ENCODE measurements at regions not wholly inside any gene's neighbourhood (a gene's known extent, or its start where the extent isn't known, plus 50 kb on each side); places are given as distances from the start of the nearest gene placed in this dataset.

DNA sequence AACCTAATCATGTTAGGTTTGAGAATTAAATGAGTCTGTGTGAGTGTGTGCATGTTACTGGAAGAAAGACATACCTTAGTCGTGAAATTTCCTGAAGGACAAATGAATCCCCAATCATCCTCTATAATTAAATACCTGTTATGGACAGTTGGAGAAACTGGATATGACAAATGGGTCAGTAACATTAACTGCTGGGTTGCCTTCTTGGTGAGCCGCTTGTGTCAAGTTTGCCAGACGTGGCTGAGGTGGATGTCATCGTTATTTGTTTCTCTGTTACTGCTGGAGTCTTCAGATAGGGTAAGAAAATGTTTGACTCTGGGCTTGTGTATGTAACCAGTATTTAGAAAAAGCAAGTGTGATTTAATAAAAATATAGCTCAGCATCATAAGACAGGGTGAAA, 131.6 kb downstream of the CAND1 start:
- Histone ChIP-seq H3K36me3 (ENCODE audit: control insufficient read depth, insufficient read depth, low read length) (no peaks in the 10 kb centered on the region), H3K27ac (ENCODE audit: low read length) (no peak overlapping the region), H3K9me3 (replicated peaks; ENCODE audit: control insufficient read depth, low read depth, low read length) (peaks cover 5% of the 10 kb centered on the region), H3K4me3 (ENCODE audit: low read length) (no peak overlapping the region), H3K4me1 (ENCODE audit: control insufficient read depth, insufficient read depth, low read length) (peaks cover 2% of the 10 kb centered on the region), H3K27me3 (ENCODE audit: control insufficient read depth, insufficient read depth, low read length) (no peaks in the 10 kb centered on the region)
- no CpG with 5 or more reads among the region's 4 CpGs for WGBS (ENCODE audit: insufficient coverage)
- no peak for DNase-seq

- Histone ChIP-seq H3K27ac (ENCODE audit: low read length) (peak overlapping the region; percentile 44), H3K27me3 (ENCODE audit: control insufficient read depth, insufficient read depth, low read length) (no peaks in the 10 kb centered on the region), H3K4me1 (ENCODE audit: control insufficient read depth, insufficient read depth, low read length) (peaks cover 14% of the 10 kb centered on the region), H3K9me3 (replicated peaks; ENCODE audit: control insufficient read depth, low read depth, low read length) (no peaks in the 10 kb centered on the region), H3K36me3 (ENCODE audit: control insufficient read depth, insufficient read depth, low read length) (no peaks in the 10 kb centered on the region), H3K4me3 (ENCODE audit: low read length) (no peak overlapping the region)
- WGBS (ENCODE audit: insufficient coverage) = 59% methylated on average over 2 of the region's 2 CpGs
- no peak for DNase-seq
These were observed 141.1 kb downstream of the CAND1 start for GRCh38 chr12:67410246-67410645.

DNA sequence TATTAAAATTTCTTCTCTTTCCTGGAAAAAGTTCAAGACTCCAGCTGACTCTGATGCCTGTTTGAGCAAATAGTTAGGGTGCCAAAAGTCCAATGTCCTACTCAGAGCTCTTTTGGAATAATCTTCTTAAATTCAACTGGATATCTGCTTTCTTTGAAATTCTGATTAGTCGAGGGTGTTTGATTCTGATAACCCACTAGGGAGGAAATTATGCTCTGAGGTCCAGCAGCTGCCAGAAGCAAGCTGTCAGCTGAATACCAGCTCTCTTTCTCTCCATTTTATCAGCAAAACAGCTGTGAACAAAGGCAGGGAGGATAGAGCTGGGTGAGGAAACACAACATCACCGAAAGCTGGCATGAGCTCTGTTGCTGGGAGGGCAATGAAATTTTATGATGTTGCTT, 141.5 kb downstream of the CAND1 start:
- peak; percentile 70 for DNase-seq
- no CpG with 5 or more reads among the region's 2 CpGs for WGBS (ENCODE audit: insufficient coverage)
- no peaks in the 10 kb centered on the region for H3K27me3 ChIP-seq (ENCODE audit: control insufficient read depth, insufficient read depth, low read length)
- no peak overlapping the region for H3K27ac ChIP-seq (ENCODE audit: low read length)
- no peak overlapping the region for H3K4me3 ChIP-seq (ENCODE audit: low read length)
- H3K4me1 ChIP-seq (ENCODE audit: control insufficient read depth, insufficient read depth, low read length) = peaks cover 14% of the 10 kb centered on the region
- H3K36me3 ChIP-seq (ENCODE audit: control insufficient read depth, insufficient read depth, low read length) = no peaks in the 10 kb centered on the region
- H3K9me3 ChIP-seq (replicated peaks; ENCODE audit: control insufficient read depth, low read depth, low read length) = no peaks in the 10 kb centered on the region

- H3K4me3 ChIP-seq (ENCODE audit: low read length) = no peak overlapping the region
- H3K9me3 ChIP-seq (replicated peaks; ENCODE audit: control insufficient read depth, low read depth, low read length) = no peaks in the 10 kb centered on the region
- no peaks in the 10 kb centered on the region for H3K27me3 ChIP-seq (ENCODE audit: control insufficient read depth, insufficient read depth, low read length)
- DNase-seq = no peak
- no CpG with 5 or more reads among the region's 2 CpGs for WGBS (ENCODE audit: insufficient coverage)
- no peaks in the 10 kb centered on the region for H3K36me3 ChIP-seq (ENCODE audit: control insufficient read depth, insufficient read depth, low read length)
- peaks cover 14% of the 10 kb centered on the region for H3K4me1 ChIP-seq (ENCODE audit: control insufficient read depth, insufficient read depth, low read length)
- no peak overlapping the region for H3K27ac ChIP-seq (ENCODE audit: low read length)
These were observed 142.4 kb downstream of the CAND1 start for GRCh38 chr12:67411562-67411961.

GRCh38 chr12:67413577-67413976, 144.4 kb downstream of the CAND1 start:
- no peaks in the 10 kb centered on the region for H3K27me3 ChIP-seq (ENCODE audit: control insufficient read depth, insufficient read depth, low read length)
- no peak for DNase-seq
- H3K9me3 ChIP-seq (replicated peaks; ENCODE audit: control insufficient read depth, low read depth, low read length) = no peaks in the 10 kb centered on the region
- no peaks in the 10 kb centered on the region for H3K36me3 ChIP-seq (ENCODE audit: control insufficient read depth, insufficient read depth, low read length)
- 52% methylated on average over 4 of the region's 4 CpGs for WGBS (ENCODE audit: insufficient coverage)
- H3K4me3 ChIP-seq (ENCODE audit: low read length) = no peak overlapping the region
- H3K4me1 ChIP-seq (ENCODE audit: control insufficient read depth, insufficient read depth, low read length) = peaks cover 14% of the 10 kb centered on the region
- H3K27ac ChIP-seq (ENCODE audit: low read length) = no peak overlapping the region

- Histone ChIP-seq H3K4me1 (ENCODE audit: control insufficient read depth, insufficient read depth, low read length) (peaks cover 14% of the 10 kb centered on the region), H3K27ac (ENCODE audit: low read length) (no peak overlapping the region), H3K36me3 (ENCODE audit: control insufficient read depth, insufficient read depth, low read length) (no peaks in the 10 kb centered on the region), H3K9me3 (replicated peaks; ENCODE audit: control insufficient read depth, low read depth, low read length) (no peaks in the 10 kb centered on the region), H3K27me3 (ENCODE audit: control insufficient read depth, insufficient read depth, low read length) (no peaks in the 10 kb centered on the region), H3K4me3 (ENCODE audit: low read length) (no peak overlapping the region)
- WGBS (ENCODE audit: insufficient coverage) = 69% methylated on average over 4 of the region's 6 CpGs
- peak; percentile 31 for DNase-seq
These were observed 145.0 kb downstream of the CAND1 start for GRCh38 chr12:67414011-67414715.

- Histone ChIP-seq H3K27ac (ENCODE audit: low read length) (no peak overlapping the region), H3K4me1 (ENCODE audit: control insufficient read depth, insufficient read depth, low read length) (peaks cover 14% of the 10 kb centered on the region), H3K36me3 (ENCODE audit: control insufficient read depth, insufficient read depth, low read length) (no peaks in the 10 kb centered on the region), H3K9me3 (replicated peaks; ENCODE audit: control insufficient read depth, low read depth, low read length) (no peaks in the 10 kb centered on the region), H3K4me3 (ENCODE audit: low read length) (no peak overlapping the region), H3K27me3 (ENCODE audit: control insufficient read depth, insufficient read depth, low read length) (no peaks in the 10 kb centered on the region)
- WGBS (ENCODE audit: insufficient coverage) = 56% methylated on average over 3 of the region's 4 CpGs
- peak; percentile 78 for DNase-seq
These were observed 146.3 kb downstream of the CAND1 start for GRCh38 chr12:67415473-67415872.

DNA sequence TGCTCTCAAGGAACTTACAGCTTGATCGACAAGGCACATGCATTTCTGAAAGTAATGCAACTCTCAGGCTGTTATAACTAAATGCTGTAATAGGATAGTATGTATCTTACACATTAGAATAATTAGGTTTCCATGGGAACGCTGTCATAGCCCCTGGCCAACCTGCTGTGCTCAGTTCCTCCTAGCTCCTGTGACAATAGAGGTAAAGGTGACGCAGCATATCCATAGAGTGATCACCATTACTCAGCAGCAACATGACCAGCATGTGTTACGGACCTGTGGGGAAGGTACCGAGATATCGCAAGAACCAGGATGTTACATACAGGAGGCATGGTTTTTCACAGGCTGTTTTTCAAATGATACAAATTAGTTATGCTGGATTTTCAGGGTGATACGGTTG, 150.7 kb downstream of the CAND1 start:
- Histone ChIP-seq H3K27ac (ENCODE audit: low read length) (no peak overlapping the region), H3K27me3 (ENCODE audit: control insufficient read depth, insufficient read depth, low read length) (no peaks in the 10 kb centered on the region), H3K4me3 (ENCODE audit: low read length) (no peak overlapping the region), H3K36me3 (ENCODE audit: control insufficient read depth, insufficient read depth, low read length) (no peaks in the 10 kb centered on the region), H3K9me3 (replicated peaks; ENCODE audit: control insufficient read depth, low read depth, low read length) (no peaks in the 10 kb centered on the region), H3K4me1 (ENCODE audit: control insufficient read depth, insufficient read depth, low read length) (no peaks in the 10 kb centered on the region)
- DNase-seq = no peak
- 89% methylated on average over 5 of the region's 7 CpGs for WGBS (ENCODE audit: insufficient coverage)

DNA sequence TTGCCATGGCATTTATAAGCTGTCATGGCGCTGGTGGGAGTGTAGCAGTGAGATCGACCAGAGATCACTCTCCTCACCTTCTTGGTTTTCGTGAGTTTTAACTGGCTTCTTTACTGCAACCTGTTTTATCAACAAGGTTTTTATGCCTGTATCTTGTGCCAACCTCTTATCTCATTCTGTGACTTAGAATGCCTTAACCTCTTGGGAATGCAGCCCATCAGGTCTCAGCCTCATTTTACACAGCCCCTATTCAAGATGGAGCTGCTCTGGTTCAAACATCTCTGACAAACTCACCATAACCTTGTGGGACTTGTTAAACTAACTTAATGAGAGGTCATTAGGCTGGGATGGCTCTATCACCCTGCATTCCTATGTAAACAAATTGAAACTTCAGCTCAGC, 151.3 kb downstream of the CAND1 start:
- WGBS (ENCODE audit: insufficient coverage) = 100% methylated on average over 1 of the region's 3 CpGs
- no peaks in the 10 kb centered on the region for H3K27me3 ChIP-seq (ENCODE audit: control insufficient read depth, insufficient read depth, low read length)
- H3K36me3 ChIP-seq (ENCODE audit: control insufficient read depth, insufficient read depth, low read length) = no peaks in the 10 kb centered on the region
- no peak overlapping the region for H3K27ac ChIP-seq (ENCODE audit: low read length)
- no peak for DNase-seq
- H3K9me3 ChIP-seq (replicated peaks; ENCODE audit: control insufficient read depth, low read depth, low read length) = no peaks in the 10 kb centered on the region
- no peaks in the 10 kb centered on the region for H3K4me1 ChIP-seq (ENCODE audit: control insufficient read depth, insufficient read depth, low read length)
- H3K4me3 ChIP-seq (ENCODE audit: low read length) = no peak overlapping the region

DNA sequence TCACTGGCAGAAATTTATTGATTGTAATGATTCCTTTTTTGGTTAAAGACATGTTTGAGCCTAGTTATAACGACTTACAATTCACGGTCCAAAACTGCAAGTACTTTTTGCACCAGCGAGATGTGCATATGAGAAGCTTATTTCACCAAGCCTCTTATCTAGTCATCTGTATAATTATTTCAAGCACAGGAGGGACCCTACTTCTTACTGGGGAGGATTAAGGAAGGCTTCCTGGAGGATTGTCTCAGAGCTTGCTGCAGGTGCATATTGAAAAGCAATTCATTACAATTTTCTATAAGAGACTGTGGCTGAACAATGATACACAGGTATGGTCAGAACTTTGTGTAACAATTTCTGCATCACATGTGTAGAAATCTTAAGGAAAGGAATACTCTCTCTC, 152.9 kb downstream of the CAND1 start:
- H3K4me3 ChIP-seq (ENCODE audit: low read length) = no peak overlapping the region
- H3K9me3 ChIP-seq (replicated peaks; ENCODE audit: control insufficient read depth, low read depth, low read length) = no peaks in the 10 kb centered on the region
- no CpG with 5 or more reads among the region's 3 CpGs for WGBS (ENCODE audit: insufficient coverage)
- H3K4me1 ChIP-seq (ENCODE audit: control insufficient read depth, insufficient read depth, low read length) = peaks cover 2% of the 10 kb centered on the region
- DNase-seq = no peak
- no peaks in the 10 kb centered on the region for H3K36me3 ChIP-seq (ENCODE audit: control insufficient read depth, insufficient read depth, low read length)
- H3K27me3 ChIP-seq (ENCODE audit: control insufficient read depth, insufficient read depth, low read length) = no peaks in the 10 kb centered on the region
- H3K27ac ChIP-seq (ENCODE audit: low read length) = no peak overlapping the region

GRCh38 chr12:67424784-67425183, 155.6 kb downstream of the CAND1 start:
- WGBS (ENCODE audit: insufficient coverage) = 100% methylated on average over 1 of the region's 1 CpG
- Histone ChIP-seq H3K27me3 (ENCODE audit: control insufficient read depth, insufficient read depth, low read length) (no peaks in the 10 kb centered on the region), H3K9me3 (replicated peaks; ENCODE audit: control insufficient read depth, low read depth, low read length) (no peaks in the 10 kb centered on the region), H3K36me3 (ENCODE audit: control insufficient read depth, insufficient read depth, low read length) (no peaks in the 10 kb centered on the region), H3K4me3 (ENCODE audit: low read length) (no peak overlapping the region), H3K4me1 (ENCODE audit: control insufficient read depth, insufficient read depth, low read length) (peaks cover 2% of the 10 kb centered on the region), H3K27ac (ENCODE audit: low read length) (no peak overlapping the region)
- DNase-seq = no peak

Measured in muscle of leg (tissue), 3 donors.